ENCODE measurements at regions not wholly inside any gene's neighbourhood (a gene's known extent, or its start where the extent isn't known, plus 50 kb on each side); places are given as distances from the start of the nearest gene placed in this dataset.

DNA sequence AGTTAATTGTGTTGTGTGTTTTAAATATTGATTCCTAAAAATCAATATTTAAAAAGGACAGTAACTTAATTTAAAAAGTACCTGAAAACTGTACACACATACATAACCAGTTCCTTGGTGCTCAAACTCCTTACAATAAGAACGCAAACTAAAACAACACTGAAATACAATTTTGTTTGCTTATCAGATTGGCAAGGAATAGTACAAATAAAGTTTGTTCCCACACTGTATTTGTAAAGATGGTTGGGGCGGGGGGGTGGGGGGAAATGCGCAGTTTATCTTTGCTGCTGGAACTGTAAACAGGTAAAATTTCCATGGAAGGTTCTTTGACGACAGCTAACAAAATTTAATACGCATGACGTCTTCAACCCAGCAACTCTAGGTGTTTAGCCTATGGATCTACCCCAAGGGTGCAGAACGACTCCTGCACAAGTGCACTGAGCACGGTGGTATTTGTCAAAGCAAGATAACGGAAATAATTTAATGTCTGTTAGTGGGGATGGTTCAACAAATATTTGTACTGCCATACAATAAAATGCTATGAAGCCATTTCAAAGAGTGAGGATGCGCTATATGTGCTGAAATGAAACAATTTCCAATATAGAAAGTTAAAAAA is 96.5 kb downstream of the ING1 start:
- Histone ChIP-seq H3K4me1 (ENCODE audit: insufficient read depth, insufficient read length) (no peaks in the 10 kb centered on the region), H3K36me3 (ENCODE audit: insufficient read depth, insufficient read length, low read length) (no peaks in the 10 kb centered on the region), H3K4me3 (ENCODE audit: insufficient read length, low read depth) (no peak overlapping the region), H3K9me3 (ENCODE audit: insufficient read depth, low read length) (no peaks in the 10 kb centered on the region), H3K9ac (ENCODE audit: insufficient read length, low read depth) (no peak overlapping the region), H3K27me3 (ENCODE audit: insufficient read depth, insufficient read length) (no peaks in the 10 kb centered on the region)
- DNase-seq (ENCODE audit: low read depth, low spot score): no peak
- TF ChIP-seq YY1 (IDR thresholded peaks at IDR 0.05; ENCODE audit: insufficient read depth, insufficient read length): no peak

- Histone ChIP-seq H3K27me3 (ENCODE audit: insufficient read depth, insufficient read length) (no peaks in the 10 kb centered on the region), H3K4me1 (ENCODE audit: insufficient read depth, insufficient read length) (no peaks in the 10 kb centered on the region), H3K9ac (ENCODE audit: insufficient read length, low read depth) (no peak overlapping the region), H3K4me3 (ENCODE audit: insufficient read length, low read depth) (no peak overlapping the region), H3K9me3 (ENCODE audit: insufficient read depth, low read length) (no peaks in the 10 kb centered on the region), H3K36me3 (ENCODE audit: insufficient read depth, insufficient read length, low read length) (no peaks in the 10 kb centered on the region)
- TF ChIP-seq ZNF274 (IDR thresholded peaks at IDR 0.05; ENCODE audit: low read depth, low read length): no peak
- TF ChIP-seq YY1 (IDR thresholded peaks at IDR 0.05; ENCODE audit: insufficient read depth, insufficient read length): no peak
- TF ChIP-seq SUZ12 (IDR thresholded peaks at IDR 0.05; ENCODE audit: extremely low read depth, insufficient read depth, insufficient read length): no peak
- DNase-seq (ENCODE audit: low read depth, low spot score): no peak
These were observed 97.7 kb downstream of the ING1 start for GRCh38 chr13:110811008-110811720.

DNA sequence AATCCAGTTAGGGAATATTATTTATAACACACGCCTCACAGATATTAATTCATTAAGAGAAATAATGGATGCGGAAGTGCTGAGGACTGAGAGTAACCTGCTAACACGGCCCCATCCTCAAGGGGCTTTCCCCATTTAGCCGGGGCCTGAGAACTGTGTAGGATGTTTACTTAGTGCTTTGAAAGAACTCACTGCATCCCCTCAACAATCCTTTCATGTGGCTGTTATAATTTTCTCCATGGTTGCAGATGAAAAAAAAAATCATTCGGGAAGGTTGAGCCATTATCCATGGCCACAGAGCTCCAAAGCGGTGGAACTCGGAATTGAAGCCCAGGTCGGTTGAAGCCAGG is 98.2 kb downstream of the ING1 start:
- Histone ChIP-seq H3K4me1 (ENCODE audit: insufficient read depth, insufficient read length) (no peaks in the 10 kb centered on the region), H3K9me3 (ENCODE audit: insufficient read depth, low read length) (no peaks in the 10 kb centered on the region), H3K9ac (ENCODE audit: insufficient read length, low read depth) (no peak overlapping the region), H3K27me3 (ENCODE audit: insufficient read depth, insufficient read length) (no peaks in the 10 kb centered on the region), H3K36me3 (ENCODE audit: insufficient read depth, insufficient read length, low read length) (no peaks in the 10 kb centered on the region), H3K4me3 (ENCODE audit: insufficient read length, low read depth) (no peak overlapping the region)
- DNase-seq (ENCODE audit: low read depth, low spot score): no peak
- TF ChIP-seq ZNF274 (IDR thresholded peaks at IDR 0.05; ENCODE audit: low read depth, low read length) (no peak), YY1 (IDR thresholded peaks at IDR 0.05; ENCODE audit: insufficient read depth, insufficient read length) (no peak), SUZ12 (IDR thresholded peaks at IDR 0.05; ENCODE audit: extremely low read depth, insufficient read depth, insufficient read length) (no peak)

- H3K27me3 ChIP-seq (ENCODE audit: insufficient read depth, insufficient read length): no peaks in the 10 kb centered on the region
These were observed 98.8 kb downstream of the ING1 start for GRCh38 chr13:110812121-110812868.

DNA sequence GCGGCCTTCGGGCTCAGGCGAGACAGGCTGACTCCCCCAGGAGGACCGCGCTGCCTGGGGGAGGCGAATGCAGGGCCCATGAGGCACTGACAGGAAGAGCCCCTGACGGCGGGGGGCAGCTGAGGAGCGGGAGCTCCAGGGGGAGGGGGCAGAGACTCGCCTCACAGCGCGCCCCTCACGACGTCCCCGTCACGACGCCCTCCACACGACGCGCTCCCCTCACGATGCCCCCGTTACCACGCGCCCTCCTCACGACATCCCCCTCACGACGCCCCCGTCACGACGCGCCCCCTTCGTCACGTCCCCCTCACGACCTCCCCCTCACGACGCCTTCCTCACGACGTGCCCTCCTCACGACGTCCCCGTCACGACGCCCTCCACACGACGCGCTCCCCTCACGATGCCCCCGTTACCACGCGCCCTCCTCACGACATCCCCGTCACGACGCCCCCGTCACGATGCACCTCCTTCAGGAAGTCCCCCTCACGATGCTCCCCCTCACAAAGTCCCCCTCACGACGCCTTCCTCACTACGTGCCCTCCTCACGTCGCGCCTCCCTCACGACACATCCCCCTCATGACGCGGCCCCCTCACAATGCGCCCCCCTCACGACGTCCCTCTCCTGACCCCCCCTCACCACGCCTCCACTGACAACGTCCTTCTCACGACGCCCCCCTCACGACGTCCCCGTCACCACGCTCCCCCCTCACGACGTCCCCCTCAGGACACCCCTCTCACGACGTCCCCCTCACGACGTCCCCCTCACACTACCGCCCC is 99.6 kb downstream of the ING1 start:
- TF ChIP-seq SUZ12 (IDR thresholded peaks at IDR 0.05; ENCODE audit: extremely low read depth, insufficient read depth, insufficient read length) (no peak), ZNF274 (IDR thresholded peaks at IDR 0.05; ENCODE audit: low read depth, low read length) (no peak), YY1 (IDR thresholded peaks at IDR 0.05; ENCODE audit: insufficient read depth, insufficient read length) (no peak)
- DNase-seq (ENCODE audit: low read depth, low spot score): no peak
- no peaks in the 10 kb centered on the region for H3K9me3 ChIP-seq (ENCODE audit: insufficient read depth, low read length)
- H3K27me3 ChIP-seq (ENCODE audit: insufficient read depth, insufficient read length): no peaks in the 10 kb centered on the region
- H3K4me1 ChIP-seq (ENCODE audit: insufficient read depth, insufficient read length): no peaks in the 10 kb centered on the region
- H3K9ac ChIP-seq (ENCODE audit: insufficient read length, low read depth): no peak overlapping the region
- H3K4me3 ChIP-seq (ENCODE audit: insufficient read length, low read depth): no peak overlapping the region
- H3K36me3 ChIP-seq (ENCODE audit: insufficient read depth, insufficient read length, low read length): no peaks in the 10 kb centered on the region

More at GRCh38 chr13:110812121-110812868, 98.8 kb downstream of the ING1 start:
- Histone ChIP-seq H3K9me3 (ENCODE audit: insufficient read depth, low read length) (no peaks in the 10 kb centered on the region), H3K4me3 (ENCODE audit: insufficient read length, low read depth) (no peak overlapping the region), H3K9ac (ENCODE audit: insufficient read length, low read depth) (no peak overlapping the region), H3K4me1 (ENCODE audit: insufficient read depth, insufficient read length) (no peaks in the 10 kb centered on the region), H3K36me3 (ENCODE audit: insufficient read depth, insufficient read length, low read length) (no peaks in the 10 kb centered on the region)
- TF ChIP-seq YY1 (IDR thresholded peaks at IDR 0.05; ENCODE audit: insufficient read depth, insufficient read length) (no peak), ZNF274 (IDR thresholded peaks at IDR 0.05; ENCODE audit: low read depth, low read length) (no peak), SUZ12 (IDR thresholded peaks at IDR 0.05; ENCODE audit: extremely low read depth, insufficient read depth, insufficient read length) (no peak)
- DNase-seq (ENCODE audit: low read depth, low spot score): no peak

DNA sequence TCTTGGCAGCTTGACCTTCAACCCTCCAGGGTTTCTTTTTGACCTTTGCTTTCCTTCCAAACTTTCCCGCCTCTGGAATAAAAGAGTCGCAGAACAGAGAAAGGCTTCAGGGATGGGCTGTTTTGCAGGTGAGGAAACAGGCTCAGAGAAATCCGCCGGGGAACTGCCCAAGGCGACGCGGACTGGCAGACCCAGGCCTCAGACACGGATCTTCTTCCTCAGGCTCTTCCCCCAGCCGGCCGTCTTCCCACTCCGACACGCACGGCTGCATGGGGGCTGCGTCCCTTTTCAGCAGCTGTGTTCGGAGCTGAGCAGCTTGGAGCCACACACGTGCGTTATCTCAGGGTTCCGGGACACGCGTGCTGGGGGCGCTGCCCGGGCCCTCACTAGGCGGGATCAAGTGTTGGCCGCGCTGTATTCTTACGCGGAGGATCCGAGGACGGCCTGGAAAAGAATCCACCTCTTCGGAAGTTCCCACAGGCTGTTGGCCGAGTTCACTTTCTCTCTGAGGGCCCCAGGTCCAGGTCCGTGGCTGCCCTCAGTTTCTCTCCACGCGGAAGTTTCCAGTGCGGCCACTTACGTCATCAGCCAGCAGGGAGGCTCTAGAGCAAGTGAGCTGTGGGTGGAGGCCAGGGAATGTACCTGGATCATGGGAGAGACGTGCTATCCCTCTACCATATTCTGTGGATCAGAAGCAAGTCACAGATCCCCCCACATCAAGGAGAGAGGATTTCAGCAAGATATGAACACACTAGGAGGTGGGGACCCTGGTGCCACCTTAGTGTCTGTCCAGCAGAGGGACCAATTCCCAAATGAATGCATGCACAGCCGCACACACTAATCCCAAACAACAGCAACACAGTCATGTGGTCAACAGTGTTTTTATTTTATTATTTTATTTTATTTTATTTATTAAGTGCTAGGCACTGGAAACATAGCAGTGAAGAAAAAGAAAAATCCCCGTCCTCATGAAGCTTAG is 100.4 kb downstream of the ING1 start:
- H3K4me3 ChIP-seq (ENCODE audit: insufficient read length, low read depth): no peak overlapping the region
- H3K27me3 ChIP-seq (ENCODE audit: insufficient read depth, insufficient read length): no peaks in the 10 kb centered on the region
- no peak overlapping the region for H3K9ac ChIP-seq (ENCODE audit: insufficient read length, low read depth)
- no peaks in the 10 kb centered on the region for H3K9me3 ChIP-seq (ENCODE audit: insufficient read depth, low read length)
- DNase-seq (ENCODE audit: low read depth, low spot score): no peak
- H3K4me1 ChIP-seq (ENCODE audit: insufficient read depth, insufficient read length): no peaks in the 10 kb centered on the region
- H3K36me3 ChIP-seq (ENCODE audit: insufficient read depth, insufficient read length, low read length): no peaks in the 10 kb centered on the region
- TF ChIP-seq SUZ12 (IDR thresholded peaks at IDR 0.05; ENCODE audit: extremely low read depth, insufficient read depth, insufficient read length): no peak
- TF ChIP-seq YY1 (IDR thresholded peaks at IDR 0.05; ENCODE audit: insufficient read depth, insufficient read length): no peak
- TF ChIP-seq ZNF274 (IDR thresholded peaks at IDR 0.05; ENCODE audit: low read depth, low read length): no peak

Data from NT2/D1 (cell line).